Naive thymus-derived CD8-positive, alpha-beta T cell (primary cell): ENCODE measurements at regions not wholly inside any gene's neighbourhood (a gene's known extent, or its start where the extent isn't known, plus 50 kb on each side); places are given as distances from the start of the nearest gene placed in this dataset.

Experiments used
- ATAC-seq, 2 donors: fragments of 150-1000 bp; cut with Tn5 transposase in 1 of 2; sonication (Bioruptor Pico), chemical (Tn5 transposase) in 1 of 2; 1 replicate in 1 of 2; 2 replicates in 1 of 2; pipeline ENCODE4 v1.10.0; 2021; ENCODE audit warnings: mild to moderate bottlenecking in 2 of 2, moderate library complexity in 2 of 2
- POLR2A ChIA-PET: fragments of 350-600 bp; sonication (Branson Sonifier 250); formaldehyde crosslinking; loops from one replicate; lab custom pipeline; 2021; ENCODE audit warnings: antibody characterized with exemption; lab: Charles Lee
- DNase-seq, 10 donors: peaks; one replicate each; pipeline versions ENCODE4 v3.0.0 to v3.0.0-alpha.2; 2020 to 2022
- H3K27ac Mint-ChIP-seq, 10 donors: one replicate each; pipeline ENCODE4 v1.8.0; 2020 to 2022; ENCODE audit warnings: mild to moderate bottlenecking in 10 of 10, mixed read lengths in 10 of 10, moderate library complexity in 4 of 10, inconsistent platforms in 1 of 10
- H3K27me3 Mint-ChIP-seq, 5 donors: one replicate each; pipeline ENCODE4 v1.8.0; 2021 to 2022; ENCODE audit warnings: mixed read lengths in 5 of 5
- H3K36me3 Mint-ChIP-seq, 3 donors: one replicate each; pipeline ENCODE4 v1.8.0; 2020 to 2022; ENCODE audit warnings: mixed read lengths in 3 of 3, mild to moderate bottlenecking in 2 of 3, inconsistent platforms in 1 of 3
- H3K4me1 Mint-ChIP-seq, 4 donors: one replicate each; pipeline ENCODE4 v1.8.0; 2021 to 2022; ENCODE audit warnings: mixed read lengths in 4 of 4
- H3K4me3 Mint-ChIP-seq, 10 donors: one replicate each; pipeline ENCODE4 v1.8.0; 2020 to 2022; ENCODE audit warnings: mild to moderate bottlenecking in 10 of 10, mixed read lengths in 10 of 10, moderate library complexity in 6 of 10, inconsistent platforms in 1 of 10
- H3K9me3 Mint-ChIP-seq, 9 donors: one replicate each; pipeline ENCODE4 v1.8.0; 2020 to 2022; ENCODE audit warnings: mixed read lengths in 9 of 9, mild to moderate bottlenecking in 3 of 9, inconsistent platforms in 1 of 9, moderate library complexity in 1 of 9

DNA sequence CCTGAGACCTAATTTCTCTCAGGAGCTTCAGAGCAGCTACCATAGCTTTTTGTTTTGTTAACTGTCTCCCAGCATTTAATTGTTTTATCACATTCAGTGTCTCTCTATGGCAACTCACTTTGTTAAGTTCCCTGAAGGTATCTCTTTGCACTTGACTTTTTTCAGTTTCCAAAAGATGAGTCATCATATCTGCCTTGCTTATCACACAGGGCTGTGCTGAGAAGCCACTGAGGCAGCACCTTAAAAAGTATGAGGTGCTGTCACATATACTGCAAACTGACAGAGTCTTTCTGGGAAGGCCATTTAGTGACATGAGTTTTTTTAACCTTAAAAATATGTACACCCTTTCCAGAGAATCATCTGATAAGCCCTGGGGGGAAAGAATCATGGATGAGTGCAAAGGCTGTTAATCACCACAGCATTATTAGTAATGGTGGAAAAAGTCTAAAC is 56.8 kb downstream of the PPP1R3C start:
- no peak overlapping the region for H3K27ac Mint-ChIP-seq
- no peak for ATAC-seq

DNA sequence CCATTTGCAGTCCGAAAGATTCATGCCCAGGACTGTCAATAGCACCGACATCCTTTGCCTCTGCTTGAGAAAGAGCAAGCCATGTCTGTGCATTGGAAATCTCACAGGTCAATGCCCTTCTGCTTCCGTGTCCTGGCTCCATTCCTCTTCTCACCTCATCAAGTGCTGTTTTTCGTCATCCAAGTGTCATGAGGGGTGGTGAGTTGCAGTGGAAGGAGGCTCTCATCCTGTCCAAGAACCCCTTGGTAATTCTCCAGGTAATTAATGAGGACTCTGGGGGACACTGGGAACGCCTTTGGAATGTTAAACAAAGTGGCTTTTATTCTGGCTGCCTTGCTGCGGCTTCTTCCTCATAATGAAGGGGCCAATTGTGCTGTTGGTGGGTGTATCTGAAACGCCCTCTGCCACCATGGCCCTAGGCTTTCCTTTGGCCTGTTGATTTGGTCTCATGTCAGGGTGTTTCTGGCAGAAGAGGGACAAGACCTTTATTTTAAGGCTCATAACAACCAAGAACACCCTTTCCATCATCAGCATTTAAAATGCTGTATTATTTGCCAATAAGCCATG is 57.7 kb downstream of the PPP1R3C start:
- POLR2A ChIA-PET, result no interaction called here
- H3K4me3 Mint-ChIP-seq, result no peak overlapping the region
- peaks cover 0 to 16% (median 4%) of the 10 kb centered on the region in 5 donors for H3K27me3 Mint-ChIP-seq
- DNase-seq, result no peak
- no peak overlapping the region for H3K27ac Mint-ChIP-seq
- no peak for ATAC-seq
- H3K4me1 Mint-ChIP-seq, result no peaks in the 10 kb centered on the region
- peaks cover 0 to 2% (median 0%) of the 10 kb centered on the region in 3 donors for H3K36me3 Mint-ChIP-seq
- peaks cover 0 to 4% (median 0%) of the 10 kb centered on the region in 9 donors for H3K9me3 Mint-ChIP-seq

More for the DNA sequence above, 56.8 kb downstream of the PPP1R3C start:
- Mint-ChIP-seq H3K4me1 (no peaks in the 10 kb centered on the region), H3K9me3 (peaks cover 0 to 7% (median 4%) of the 10 kb centered on the region in 9 donors), H3K27me3 (peaks cover 0 to 16% (median 4%) of the 10 kb centered on the region in 5 donors), H3K36me3 (peaks cover 0 to 4% (median 2%) of the 10 kb centered on the region in 3 donors), H3K4me3 (no peak overlapping the region)
- POLR2A ChIA-PET, result no interaction called here
- DNase-seq, result no peak

DNA sequence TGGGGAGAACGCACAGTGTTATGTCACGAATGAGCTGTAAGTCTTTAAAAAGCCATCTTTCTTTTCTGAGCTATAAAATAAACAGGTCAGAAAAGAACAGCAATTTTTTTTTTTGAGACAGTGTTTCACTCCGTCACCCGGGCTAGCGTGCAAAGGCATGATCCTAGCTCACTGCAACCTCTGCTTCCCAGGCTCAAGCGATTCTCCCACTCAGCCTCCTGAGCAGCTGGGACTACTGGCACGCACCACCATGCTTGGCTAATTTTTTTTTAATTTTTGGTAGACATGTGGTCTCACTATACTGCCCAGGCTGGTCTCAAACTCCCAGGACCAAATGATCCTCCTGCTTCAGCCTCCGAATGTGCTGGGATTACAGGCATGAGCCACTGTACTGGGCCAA is 58.6 kb downstream of the PPP1R3C start:
- peaks cover 0 to 4% (median 0%) of the 10 kb centered on the region in 9 donors for H3K9me3 Mint-ChIP-seq
- peaks cover 0 to 16% (median 4%) of the 10 kb centered on the region in 5 donors for H3K27me3 Mint-ChIP-seq
- no peak for DNase-seq
- POLR2A ChIA-PET, result no interaction called here
- H3K36me3 Mint-ChIP-seq, result peaks cover 0 to 2% (median 0%) of the 10 kb centered on the region in 3 donors
- no peak overlapping the region for H3K4me3 Mint-ChIP-seq
- H3K4me1 Mint-ChIP-seq, result no peaks in the 10 kb centered on the region
- H3K27ac Mint-ChIP-seq, result no peak overlapping the region
- no peak for ATAC-seq

DNA sequence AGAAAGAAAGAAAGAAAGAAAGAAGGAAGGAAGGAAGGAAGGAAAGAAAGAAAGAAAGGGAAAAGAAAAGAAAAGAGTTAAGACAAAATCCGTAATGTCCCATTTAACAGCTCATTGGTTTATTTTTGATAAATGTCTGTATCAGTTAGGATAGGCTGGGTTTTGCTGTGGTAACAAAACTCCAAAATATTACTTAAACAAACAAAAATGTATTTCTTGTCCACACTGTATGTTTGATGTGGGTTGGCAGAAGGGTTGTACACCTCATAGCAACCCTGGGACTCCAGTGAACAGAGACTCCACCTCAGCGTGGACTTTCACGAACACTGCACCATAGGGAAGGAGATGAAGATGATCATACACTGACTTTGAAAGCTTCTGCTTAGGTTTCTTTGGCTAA is 59.6 kb downstream of the PPP1R3C start:
- no peaks in the 10 kb centered on the region for H3K4me1 Mint-ChIP-seq
- POLR2A ChIA-PET, result no interaction called here
- peaks cover 0 to 2% (median 0%) of the 10 kb centered on the region in 3 donors for H3K36me3 Mint-ChIP-seq
- peaks cover 0 to 16% (median 4%) of the 10 kb centered on the region in 5 donors for H3K27me3 Mint-ChIP-seq
- DNase-seq (no peak), ATAC-seq (no peak)
- peaks cover 0 to 4% (median 0%) of the 10 kb centered on the region in 9 donors for H3K9me3 Mint-ChIP-seq
- no peak overlapping the region for H3K4me3 Mint-ChIP-seq
- peak overlapping the region in 1 of 10 donors; percentile 88 for H3K27ac Mint-ChIP-seq

DNA sequence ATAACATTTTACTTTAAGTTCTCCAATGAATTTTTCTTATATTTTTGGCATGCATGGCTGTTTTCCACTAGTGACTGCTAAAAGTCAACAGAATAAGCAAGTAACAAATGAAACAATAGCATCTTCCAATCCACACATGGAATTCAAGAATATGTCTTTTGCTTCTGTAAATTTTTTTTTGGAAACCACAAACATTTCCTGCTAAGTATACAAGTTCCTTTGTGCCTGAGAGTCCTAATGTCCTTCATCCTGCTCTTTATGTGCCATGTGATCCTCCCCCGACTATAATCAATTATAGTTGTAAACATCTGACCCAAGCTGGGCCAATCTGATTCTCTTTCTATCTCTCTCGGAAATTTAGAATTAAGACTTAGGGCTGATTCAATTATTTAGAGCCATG is 61.2 kb downstream of the PPP1R3C start:
- Mint-ChIP-seq H3K4me3 (no peak overlapping the region), H3K4me1 (no peaks in the 10 kb centered on the region), H3K36me3 (peaks cover 0 to 2% (median 0%) of the 10 kb centered on the region in 3 donors), H3K27me3 (peaks cover 0 to 16% (median 6%) of the 10 kb centered on the region in 5 donors), H3K27ac (no peak overlapping the region), H3K9me3 (peaks cover 0 to 4% (median 0%) of the 10 kb centered on the region in 9 donors)
- ATAC-seq (no peak), DNase-seq (no peak)
- POLR2A ChIA-PET, result no interaction called here

DNA sequence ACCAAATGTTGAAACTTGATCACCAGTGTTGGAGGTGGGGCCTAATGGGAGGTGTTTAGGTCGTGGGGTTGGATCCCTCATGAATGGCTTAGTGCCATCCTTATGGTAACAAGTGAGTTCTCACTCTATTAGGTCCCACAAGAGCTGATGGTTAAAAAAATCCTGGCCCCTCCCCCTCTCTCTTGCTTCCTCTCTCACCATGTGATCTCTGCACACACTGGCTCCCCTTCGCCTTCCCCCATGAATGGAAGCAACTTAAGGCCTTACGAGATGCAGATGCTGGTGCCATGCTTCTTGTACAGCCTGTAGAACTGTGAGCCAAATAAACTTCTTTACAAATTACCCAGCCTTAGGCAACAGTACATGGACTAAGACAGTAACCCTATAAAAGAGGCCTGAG is 62.7 kb downstream of the PPP1R3C start:
- Mint-ChIP-seq H3K27me3 (peaks cover 0 to 16% (median 5%) of the 10 kb centered on the region in 5 donors), H3K27ac (no peak overlapping the region), H3K4me1 (no peaks in the 10 kb centered on the region), H3K4me3 (no peak overlapping the region), H3K36me3 (peaks cover 0 to 2% (median 0%) of the 10 kb centered on the region in 3 donors), H3K9me3 (peaks cover 0 to 4% (median 0%) of the 10 kb centered on the region in 9 donors)
- no peak for DNase-seq
- ATAC-seq, result no peak
- POLR2A ChIA-PET, result no interaction called here

DNA sequence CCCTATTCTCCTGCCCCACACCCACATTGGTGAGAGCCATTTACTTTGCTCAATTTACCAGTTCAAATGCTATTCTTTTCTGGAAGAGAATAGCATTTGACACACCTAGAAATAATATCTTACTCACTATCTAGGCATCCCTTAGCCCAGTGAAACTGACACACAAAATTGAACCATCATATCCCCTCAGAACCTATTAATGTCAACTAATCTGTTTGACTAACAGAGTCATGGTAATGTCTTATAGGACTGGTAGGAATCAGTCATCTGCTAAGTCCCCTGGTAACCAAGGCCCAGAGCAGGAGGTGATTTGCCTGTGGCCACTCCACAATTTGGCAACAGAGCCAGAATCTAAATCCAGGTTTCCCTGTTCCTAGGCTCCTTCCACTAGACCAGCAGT is 63.3 kb downstream of the PPP1R3C start:
- Mint-ChIP-seq H3K9me3 (peaks cover 0 to 4% (median 0%) of the 10 kb centered on the region in 9 donors), H3K4me3 (no peak overlapping the region), H3K27me3 (peaks cover 0 to 10% (median 3%) of the 10 kb centered on the region in 5 donors), H3K27ac (no peak overlapping the region), H3K36me3 (peaks cover 0 to 2% (median 0%) of the 10 kb centered on the region in 3 donors), H3K4me1 (no peaks in the 10 kb centered on the region)
- POLR2A ChIA-PET, result no interaction called here
- no peak for ATAC-seq
- DNase-seq, result no peak

DNA sequence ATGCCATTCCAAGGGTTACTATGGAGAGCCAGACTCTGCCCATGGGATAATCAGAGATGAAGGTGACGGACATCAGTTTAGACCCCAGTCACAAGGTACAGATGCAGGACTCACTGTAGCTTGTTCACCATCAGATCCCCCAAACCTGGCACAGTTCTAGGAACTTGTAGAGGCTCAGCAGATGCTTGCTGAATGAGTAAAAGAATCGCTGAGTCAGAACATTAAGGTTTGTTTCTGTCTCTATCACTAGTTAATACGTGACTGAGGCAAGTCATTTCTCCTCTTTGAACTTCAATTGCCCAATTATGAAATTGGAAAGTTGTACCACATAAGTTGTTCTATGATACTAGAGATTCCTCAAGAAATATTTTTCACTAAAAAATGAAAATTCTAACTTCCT is 65.1 kb downstream of the PPP1R3C start:
- POLR2A ChIA-PET, result no interaction called here
- peaks cover 0 to 18% (median 3%) of the 10 kb centered on the region in 5 donors for H3K27me3 Mint-ChIP-seq
- no peak overlapping the region for H3K27ac Mint-ChIP-seq
- no peak overlapping the region for H3K4me3 Mint-ChIP-seq
- H3K4me1 Mint-ChIP-seq, result peaks cover 0 to 1% (median 0%) of the 10 kb centered on the region in 4 donors
- no peak for DNase-seq
- ATAC-seq, result no peak
- no peaks in the 10 kb centered on the region for H3K36me3 Mint-ChIP-seq
- H3K9me3 Mint-ChIP-seq, result no peaks in the 10 kb centered on the region

DNA sequence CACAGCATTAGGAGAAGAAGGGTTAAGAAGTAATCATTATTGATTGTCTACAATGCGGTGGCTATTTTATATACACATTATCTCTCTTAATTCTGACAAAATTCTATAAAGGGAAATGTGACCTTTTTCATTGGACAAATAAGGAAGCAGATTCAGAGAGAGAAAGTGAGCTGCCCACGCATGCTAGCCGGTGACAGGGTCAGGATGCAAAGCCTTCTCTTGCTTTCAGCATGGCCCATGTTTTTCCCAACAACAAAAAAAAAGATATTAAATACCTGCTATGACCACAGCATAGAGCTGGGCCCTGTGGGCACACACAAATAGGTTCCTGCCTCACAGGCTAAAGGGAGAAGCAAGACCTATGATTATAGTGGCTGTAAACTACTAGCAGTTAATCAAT is 66.8 kb downstream of the PPP1R3C start:
- no peaks in the 10 kb centered on the region for H3K36me3 Mint-ChIP-seq
- H3K4me3 Mint-ChIP-seq, result no peak overlapping the region
- H3K4me1 Mint-ChIP-seq, result peaks cover 0 to 1% (median 0%) of the 10 kb centered on the region in 4 donors
- DNase-seq (no peak), ATAC-seq (no peak)
- POLR2A ChIA-PET, result no interaction called here
- peak overlapping the region in 1 of 10 donors; percentile 10 for H3K27ac Mint-ChIP-seq
- H3K9me3 Mint-ChIP-seq, result peaks cover 0 to 3% (median 0%) of the 10 kb centered on the region in 9 donors
- peaks cover 0 to 34% (median 4%) of the 10 kb centered on the region in 5 donors for H3K27me3 Mint-ChIP-seq

DNA sequence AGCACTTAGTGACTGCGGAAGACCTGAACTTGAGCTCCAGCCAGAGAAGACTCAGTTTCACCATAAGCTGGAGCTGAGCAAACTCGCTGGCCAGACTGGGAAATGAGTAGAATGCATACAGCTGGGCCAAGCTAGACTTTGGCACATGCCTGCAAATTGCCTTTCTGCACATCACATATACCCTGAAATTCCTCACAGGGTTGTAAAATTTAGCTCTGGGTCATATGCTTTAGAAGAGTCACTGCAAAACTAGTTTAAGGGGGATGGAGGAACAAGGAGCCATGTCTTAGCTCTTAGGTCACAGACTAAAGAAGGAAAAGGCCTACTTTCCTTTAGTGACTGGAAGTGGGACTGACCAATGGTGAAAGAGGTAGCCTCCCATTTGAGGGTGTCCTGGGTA is 67.6 kb downstream of the PPP1R3C start:
- ATAC-seq, result no peak
- peaks cover 0 to 1% (median 0%) of the 10 kb centered on the region in 4 donors for H3K4me1 Mint-ChIP-seq
- H3K36me3 Mint-ChIP-seq, result no peaks in the 10 kb centered on the region
- peaks cover 4 to 41% (median 5%) of the 10 kb centered on the region in 5 donors for H3K27me3 Mint-ChIP-seq
- no peak for DNase-seq
- H3K4me3 Mint-ChIP-seq, result no peak overlapping the region
- peaks cover 0 to 6% (median 0%) of the 10 kb centered on the region in 9 donors for H3K9me3 Mint-ChIP-seq
- POLR2A ChIA-PET, result no interaction called here
- H3K27ac Mint-ChIP-seq, result no peak overlapping the region

DNA sequence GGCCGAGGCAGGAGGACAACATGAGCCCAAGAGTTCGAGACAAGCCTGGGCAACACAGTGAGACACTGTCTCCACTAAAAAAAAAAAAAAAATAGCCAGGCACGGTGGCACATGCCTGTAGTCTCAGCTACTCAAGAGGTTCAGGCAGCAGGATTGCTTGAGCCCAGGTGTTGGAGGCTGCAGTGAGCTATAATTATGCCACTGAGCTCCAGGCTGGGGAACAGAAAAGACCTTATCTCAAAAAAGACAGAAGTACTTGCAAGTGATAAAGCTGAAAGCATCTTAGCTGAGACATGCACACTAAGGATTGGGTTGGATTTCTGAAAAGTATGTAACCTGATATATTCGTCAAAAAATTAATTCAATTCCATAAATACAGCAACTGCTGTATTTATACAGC is 68.4 kb downstream of the PPP1R3C start:
- DNase-seq (no peak), ATAC-seq (no peak)
- POLR2A ChIA-PET, result no interaction called here
- Mint-ChIP-seq H3K27ac (no peak overlapping the region), H3K27me3 (peaks cover 4 to 41% (median 5%) of the 10 kb centered on the region in 5 donors), H3K36me3 (no peaks in the 10 kb centered on the region), H3K4me3 (no peak overlapping the region), H3K4me1 (peaks cover 0 to 1% (median 0%) of the 10 kb centered on the region in 4 donors), H3K9me3 (peaks cover 0 to 6% (median 0%) of the 10 kb centered on the region in 9 donors)
